HFF-Myc (cell line): ENCODE measurements at regions not wholly inside any gene's neighbourhood (a gene's known extent, or its start where the extent isn't known, plus 50 kb on each side); places are given as distances from the start of the nearest gene placed in this dataset.

Experiments
- DNase-seq: peaks from one replicate; pipeline ENCODE4 v3.0.0-alpha.2; 2011; ENCODE audit warnings: low read depth; ENCODE audit errors: extremely low read depth
- H3K4me3 ChIP-seq: replicated peaks from 2 replicates; pipeline ENCODE4 v1.5.1; 2011; ENCODE audit warnings: low read depth, mild to moderate bottlenecking, control low read depth, low read length
- CTCF ChIP-seq: IDR thresholded peaks from 2 replicates; pipeline ENCODE4 v1.5.1; 2012; ENCODE audit warnings: mild to moderate bottlenecking, low read depth, low read length, control low read depth; ENCODE audit errors: missing control alignments

DNA sequence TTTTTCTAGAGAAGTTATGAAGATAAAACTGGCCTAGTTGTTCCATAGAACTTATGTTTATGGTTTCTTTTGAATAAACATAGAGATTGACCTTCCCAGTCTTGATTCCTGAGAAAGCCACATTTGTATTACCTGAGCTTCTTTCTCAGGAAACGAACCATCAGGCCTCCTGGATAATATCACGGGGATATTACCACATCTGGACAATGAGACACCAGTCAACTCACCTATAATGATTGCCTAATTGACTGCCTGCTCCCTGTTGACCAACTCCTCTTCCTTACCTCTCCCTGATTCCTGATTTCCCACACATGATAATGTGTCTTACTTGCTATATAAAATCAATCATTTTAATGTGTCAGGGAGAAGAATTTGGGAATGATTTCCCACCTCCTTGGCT lies 822.7 kb downstream of the LRFN5 start:
- TF ChIP-seq CTCF = no peak
- no peak for DNase-seq
- H3K4me3 ChIP-seq = no peak overlapping the region

- no peak overlapping the region for H3K4me3 ChIP-seq
- no peak for TF ChIP-seq CTCF
- no peak for DNase-seq
Measured at GRCh38 chr14:42428996-42429395, 822.3 kb downstream of the LRFN5 start.

DNA sequence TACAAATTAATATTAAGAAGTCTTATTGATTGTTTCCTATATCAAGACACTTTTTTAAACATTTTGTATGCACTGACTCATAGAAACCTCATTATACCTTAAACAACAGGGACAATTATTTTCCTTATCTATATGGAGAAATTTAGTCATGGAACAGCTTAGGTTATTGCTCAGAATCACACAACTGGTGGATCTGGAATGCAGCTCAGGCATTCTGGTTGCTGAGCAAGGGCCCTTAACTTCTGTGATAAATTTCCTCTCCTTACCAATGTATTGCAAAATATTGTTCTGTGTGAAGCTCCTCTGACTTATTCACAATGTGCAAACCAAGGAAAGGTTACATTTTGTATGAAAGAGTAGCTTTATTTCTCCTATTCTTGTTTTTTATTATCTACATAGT lies 817.8 kb downstream of the LRFN5 start:
- H3K4me3 ChIP-seq = no peak overlapping the region
- DNase-seq = no peak
- no peak for TF ChIP-seq CTCF

GRCh38 chr14:42421377-42422078 lies 814.9 kb downstream of the LRFN5 start:
- no peak for DNase-seq
- no peak overlapping the region for H3K4me3 ChIP-seq
- TF ChIP-seq CTCF = no peak

- no peak overlapping the region for H3K4me3 ChIP-seq
- TF ChIP-seq CTCF = no peak
- no peak for DNase-seq
Measured at GRCh38 chr14:42420071-42420470, 813.4 kb downstream of the LRFN5 start.

DNA sequence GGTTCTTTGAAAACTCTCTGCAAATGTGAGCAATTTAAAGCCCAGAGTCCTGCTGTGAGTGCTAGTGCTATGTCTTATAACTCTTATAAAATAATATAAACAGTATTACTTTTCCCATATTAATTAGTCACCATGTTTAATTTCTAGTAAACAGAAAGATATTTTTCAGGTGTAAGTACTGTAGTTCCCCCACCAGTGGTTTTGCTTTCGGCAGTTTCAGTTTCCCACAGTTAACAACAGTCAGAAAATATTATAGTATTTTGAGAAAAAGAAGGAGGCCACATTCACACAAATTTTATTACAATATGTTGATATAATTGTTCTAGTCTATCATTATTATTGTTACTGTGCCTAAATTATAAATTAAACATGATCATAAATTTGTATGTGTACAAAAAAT lies 800.5 kb downstream of the LRFN5 start:
- no peak overlapping the region for H3K4me3 ChIP-seq
- TF ChIP-seq CTCF = no peak
- DNase-seq = no peak
